MCF 10A (cell line): ENCODE measurements at regions not wholly inside any gene's neighbourhood (a gene's known extent, or its start where the extent isn't known, plus 50 kb on each side); places are given as distances from the start of the nearest gene placed in this dataset.

ENCODE experiments used
- BruUV-seq: library from RNA; stranded (reverse); fragments of 400-500 nt; replicated peaks from 2 replicates; lab custom pipeline; 2021; lab: Mats Ljungman, UMichigan
- CTCF ChIA-PET: fragments of 300-600 bp; sonication (Branson Sonifier 250); formaldehyde crosslinking; extraction: SDS; loops from one replicate; lab custom pipeline; 2021; ENCODE audit warnings: antibody characterized with exemption, inconsistent platforms; lab: Yijun Ruan, JAX
- POLR2A ChIA-PET: fragments of 300-600, 350-650 bp; sonication (Branson Sonifier 250); formaldehyde crosslinking; extraction: SDS; loops from one replicate; lab custom pipeline; 2020; ENCODE audit warnings: antibody characterized with exemption, inconsistent platforms; lab: Yijun Ruan, JAX
- DNase-seq: peaks from one replicate; pipeline ENCODE4 v3.0.0-alpha.2; 2018; ENCODE audit not compliant: unreplicated experiment
- H3K27ac Mint-ChIP-seq: one replicate; pipeline ENCODE4 v1.8.0; 2022; ENCODE audit warnings: mild to moderate bottlenecking, low read depth, mixed read lengths; ENCODE audit not compliant: unreplicated experiment
- H3K27me3 Mint-ChIP-seq: one replicate; pipeline ENCODE4 v1.8.0; 2022; ENCODE audit warnings: mixed read lengths; ENCODE audit not compliant: insufficient read depth, unreplicated experiment
- H3K36me3 Mint-ChIP-seq: one replicate; pipeline ENCODE4 v1.8.0; 2022; ENCODE audit warnings: mild to moderate bottlenecking, moderate library complexity, mixed read lengths; ENCODE audit not compliant: insufficient read depth, unreplicated experiment
- H3K4me1 Mint-ChIP-seq: one replicate; pipeline ENCODE4 v1.8.0; 2022; ENCODE audit warnings: mixed read lengths; ENCODE audit not compliant: insufficient read depth, unreplicated experiment
- H3K4me3 Mint-ChIP-seq: one replicate; pipeline ENCODE4 v1.8.0; 2022; ENCODE audit warnings: mild to moderate bottlenecking, moderate library complexity, mixed read lengths; ENCODE audit not compliant: unreplicated experiment
- H3K9me3 Mint-ChIP-seq: one replicate; pipeline ENCODE4 v1.8.0; 2022; ENCODE audit warnings: mixed read lengths; ENCODE audit not compliant: unreplicated experiment
- intact Hi-C: fragments of 100-400 bp; cut with micrococcal nuclease; formaldehyde crosslinking; loops from 2 replicates; pipeline ENCODE4 v1.14.1; 2022
- TF ChIP-seq, protein P1 (sequence below): fragments of 200-600 bp; IDR thresholded peaks from one replicate; pipeline ENCODE4 v1.8.0; 2022; ENCODE audit warnings: antibody characterized with exemption, mild to moderate bottlenecking; ENCODE audit not compliant: unreplicated experiment

DNA sequence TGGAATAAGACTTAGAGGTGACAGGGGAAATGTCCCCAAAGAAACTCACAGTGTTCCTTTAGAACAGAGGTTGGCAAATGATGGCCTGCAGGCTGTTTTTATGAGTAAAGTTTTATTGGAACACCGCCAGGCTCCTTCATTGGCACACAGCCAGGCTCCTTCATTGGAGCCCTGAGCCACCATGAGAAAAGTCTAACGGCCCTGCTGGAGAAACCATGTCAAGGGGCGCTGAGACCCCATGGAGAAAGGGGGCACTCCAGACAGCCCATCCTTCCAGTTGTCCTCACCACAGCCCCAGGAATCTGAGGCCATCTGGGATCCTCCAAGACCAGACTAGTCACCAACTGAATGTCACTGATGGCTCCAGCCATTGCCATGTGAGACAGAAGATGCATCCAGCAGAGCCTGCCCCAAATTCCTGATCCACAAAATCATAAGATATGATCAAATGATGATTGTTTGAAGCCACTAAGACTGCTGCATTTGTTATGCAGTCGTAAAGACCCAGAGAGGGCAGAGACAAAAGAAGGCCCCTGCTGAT, 88.2 kb upstream of the GPR26 start:
- no peak overlapping the region for H3K4me3 Mint-ChIP-seq
- no peaks in the 10 kb centered on the region for H3K36me3 Mint-ChIP-seq
- H3K27ac Mint-ChIP-seq, result no peak overlapping the region
- intact Hi-C loops, result no loop called here
- H3K4me1 Mint-ChIP-seq, result peaks cover 7% of the 10 kb centered on the region
- TF ChIP-seq, protein P1, sequence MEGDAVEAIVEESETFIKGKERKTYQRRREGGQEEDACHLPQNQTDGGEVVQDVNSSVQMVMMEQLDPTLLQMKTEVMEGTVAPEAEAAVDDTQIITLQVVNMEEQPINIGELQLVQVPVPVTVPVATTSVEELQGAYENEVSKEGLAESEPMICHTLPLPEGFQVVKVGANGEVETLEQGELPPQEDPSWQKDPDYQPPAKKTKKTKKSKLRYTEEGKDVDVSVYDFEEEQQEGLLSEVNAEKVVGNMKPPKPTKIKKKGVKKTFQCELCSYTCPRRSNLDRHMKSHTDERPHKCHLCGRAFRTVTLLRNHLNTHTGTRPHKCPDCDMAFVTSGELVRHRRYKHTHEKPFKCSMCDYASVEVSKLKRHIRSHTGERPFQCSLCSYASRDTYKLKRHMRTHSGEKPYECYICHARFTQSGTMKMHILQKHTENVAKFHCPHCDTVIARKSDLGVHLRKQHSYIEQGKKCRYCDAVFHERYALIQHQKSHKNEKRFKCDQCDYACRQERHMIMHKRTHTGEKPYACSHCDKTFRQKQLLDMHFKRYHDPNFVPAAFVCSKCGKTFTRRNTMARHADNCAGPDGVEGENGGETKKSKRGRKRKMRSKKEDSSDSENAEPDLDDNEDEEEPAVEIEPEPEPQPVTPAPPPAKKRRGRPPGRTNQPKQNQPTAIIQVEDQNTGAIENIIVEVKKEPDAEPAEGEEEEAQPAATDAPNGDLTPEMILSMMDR, result no peak
- no peaks in the 10 kb centered on the region for H3K9me3 Mint-ChIP-seq
- DNase-seq, result no peak
- no TSS peak for BruUV-seq
- ChIA-PET CTCF (interaction anchor here (7.9 kb wide), 1 partner anchor 387 kb away, joined by 213 read pairs; no protein-coding TSS in a partner anchor), POLR2A (no interaction called here)
- peaks cover 50% of the 10 kb centered on the region for H3K27me3 Mint-ChIP-seq

DNA sequence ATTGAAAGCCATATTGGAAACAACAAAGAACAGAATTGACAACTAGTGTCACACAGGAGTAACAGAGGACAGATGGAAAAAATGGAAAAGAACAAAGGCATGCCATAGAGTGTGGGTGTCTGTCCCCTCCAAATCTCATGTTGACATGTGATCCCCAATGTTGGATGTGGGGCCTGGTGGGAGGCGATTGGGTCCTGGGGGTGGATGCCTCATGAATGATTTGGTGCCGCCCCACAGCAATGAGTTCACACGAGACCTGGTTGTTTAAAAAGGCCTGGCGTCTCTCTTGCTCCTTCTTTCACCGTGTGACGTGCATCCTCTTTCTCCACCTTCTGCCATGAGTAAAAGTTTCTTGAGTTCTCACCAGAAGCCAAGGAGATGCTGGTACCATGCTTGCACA, 87.4 kb upstream of the GPR26 start:
- CTCF ChIA-PET, result interaction anchor here (0.6 to 7.9 kb wide), 3 partner anchors 288 to 810 kb away, joined by 3 to 213 read pairs (median 3); no protein-coding TSS in a partner anchor
- no peak for DNase-seq
- Mint-ChIP-seq H3K36me3 (no peaks in the 10 kb centered on the region), H3K4me1 (peaks cover 3% of the 10 kb centered on the region), H3K27me3 (peaks cover 57% of the 10 kb centered on the region), H3K9me3 (no peaks in the 10 kb centered on the region), H3K27ac (no peak overlapping the region), H3K4me3 (no peak overlapping the region)
- POLR2A ChIA-PET, result no interaction called here
- TF ChIP-seq, protein P1, result no peak
- no TSS peak for BruUV-seq
- intact Hi-C loops, result no loop called here

DNA sequence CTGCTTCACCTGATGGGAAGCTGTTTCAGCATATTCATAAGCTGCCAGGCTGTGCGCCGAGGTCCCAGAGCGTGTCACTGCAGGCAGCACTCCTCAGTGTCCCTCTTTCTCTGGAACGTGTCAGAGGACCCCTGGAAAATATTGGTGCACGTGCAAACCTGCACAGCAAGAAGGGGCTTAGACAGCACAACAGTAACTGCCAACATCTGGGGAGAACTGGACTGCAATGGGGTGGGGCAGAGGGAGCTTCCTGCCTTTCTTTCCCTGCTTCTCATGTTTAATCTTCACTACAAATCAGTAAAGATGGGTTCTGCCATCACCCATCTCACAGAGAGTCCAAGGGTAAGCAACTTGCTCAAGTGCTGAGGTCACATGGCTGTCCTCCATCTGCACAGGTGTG, 86.5 kb upstream of the GPR26 start:
- H3K9me3 Mint-ChIP-seq, result no peaks in the 10 kb centered on the region
- ChIA-PET CTCF (interaction anchor here (0.7 to 7.9 kb wide), 2 partner anchors 24 to 386 kb away, joined by 4 to 213 read pairs; no protein-coding TSS in a partner anchor), POLR2A (interaction anchor here (0.6 kb wide), 1 partner anchor 515 kb away, joined by 4 read pairs; no protein-coding TSS in a partner anchor)
- H3K36me3 Mint-ChIP-seq, result no peaks in the 10 kb centered on the region
- no peaks in the 10 kb centered on the region for H3K4me1 Mint-ChIP-seq
- intact Hi-C loops, result loop anchor here (5.0 to 10.0 kb wide), 2 partner anchors 185 to 823 kb away; no protein-coding TSS in a partner anchor
- no peak overlapping the region for H3K27ac Mint-ChIP-seq
- DNase-seq, result no peak
- no peak overlapping the region for H3K4me3 Mint-ChIP-seq
- peaks cover 65% of the 10 kb centered on the region for H3K27me3 Mint-ChIP-seq
- no TSS peak for BruUV-seq
- TF ChIP-seq, protein P1, result no peak

DNA sequence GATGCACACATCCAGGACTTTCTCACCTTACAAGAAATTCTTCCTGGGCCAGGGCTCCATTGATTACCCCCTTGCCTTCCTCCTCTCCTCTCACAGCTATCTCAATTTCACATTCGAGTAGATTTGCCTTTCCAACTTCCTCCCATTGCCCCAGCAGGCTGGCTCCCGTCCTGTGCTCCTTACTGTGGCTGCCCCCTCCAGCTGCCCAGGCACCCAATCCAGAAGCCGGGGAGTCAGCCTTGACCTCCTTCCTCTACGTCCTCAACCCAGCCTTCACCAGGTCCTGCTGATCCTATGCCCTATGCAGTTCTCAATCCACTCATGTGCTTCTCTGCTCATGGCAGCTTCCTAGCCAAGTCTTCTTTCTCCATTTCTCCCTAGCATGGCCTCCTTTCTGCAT, 85.7 kb upstream of the GPR26 start:
- no TSS peak for BruUV-seq

More for the DNA sequence above, 85.7 kb upstream of the GPR26 start:
- Mint-ChIP-seq H3K36me3 (no peaks in the 10 kb centered on the region), H3K27me3 (peaks cover 72% of the 10 kb centered on the region), H3K4me1 (no peaks in the 10 kb centered on the region), H3K27ac (no peak overlapping the region), H3K4me3 (no peak overlapping the region), H3K9me3 (no peaks in the 10 kb centered on the region)
- intact Hi-C loops, result loop anchor here (5.0 to 10.0 kb wide), 2 partner anchors 184 to 822 kb away; no protein-coding TSS in a partner anchor
- DNase-seq, result no peak
- ChIA-PET POLR2A (no interaction called here), CTCF (interaction anchor here (0.7 to 7.9 kb wide), 5 partner anchors 7 to 385 kb away, joined by 3 to 213 read pairs (median 4); no protein-coding TSS in a partner anchor)
- TF ChIP-seq, protein P1, result no peak
